Right kidney (tissue), 1 donor: ENCODE measurements at regions not wholly inside any gene's neighbourhood (a gene's known extent, or its start where the extent isn't known, plus 50 kb on each side); places are given as distances from the start of the nearest gene placed in this dataset.

Source experiments
- DNase-seq: peaks from one replicate; pipeline ENCODE4 v3.0.0-alpha.2; 2016

GRCh38 chr13:26829716-26830115 is 69.1 kb upstream of the GPR12 start:
- no peak for DNase-seq

GRCh38 chr13:26824581-26824980 is 64.0 kb upstream of the GPR12 start:
- no peak for DNase-seq

GRCh38 chr13:26822146-26822545 is 61.6 kb upstream of the GPR12 start:
- no peak for DNase-seq

- DNase-seq, result no peak
Observed at GRCh38 chr13:26821672-26822071, 61.1 kb upstream of the GPR12 start.

GRCh38 chr13:26820871-26821270 is 60.3 kb upstream of the GPR12 start:
- no peak for DNase-seq

GRCh38 chr13:26819046-26819445 is 58.5 kb upstream of the GPR12 start:
- no peak for DNase-seq

- DNase-seq, result no peak
Observed at GRCh38 chr13:26816881-26817280, 56.3 kb upstream of the GPR12 start.

GRCh38 chr13:26813980-26814348 is 53.4 kb upstream of the GPR12 start:
- no peak for DNase-seq

GRCh38 chr13:26813321-26813979 is 52.9 kb upstream of the GPR12 start:
- no peak for DNase-seq

GRCh38 chr13:26811581-26811980 is 51.0 kb upstream of the GPR12 start:
- DNase-seq, result no peak
